OCI-LY7 (cell line): ENCODE measurements at regions not wholly inside any gene's neighbourhood (a gene's known extent, or its start where the extent isn't known, plus 50 kb on each side); places are given as distances from the start of the nearest gene placed in this dataset.
"Not testable (repeated sequence)": the region's sequence is repeated elsewhere in the genome, so short reads cannot be mapped to it uniquely, and the experiment has no call there.

ENCODE experiments used
- EZH2phosphoT487 ChIP-seq: fragments of 200-600 bp; sonication (generic); IDR thresholded peaks from 2 replicates; pipeline ENCODE4 v1.6.1; 2018; ENCODE audit warnings: low read depth, borderline replicate concordance, mild to moderate bottlenecking, mixed run types, antibody characterized with exemption, low read length, moderate library complexity, mixed read lengths
- TF ChIP-seq, protein P1 (sequence below): fragments of 200-600 bp; sonication (generic); conservative IDR thresholded peaks from 2 replicates; pipeline ENCODE4 v1.5.1; 2014; ENCODE audit warnings: mild to moderate bottlenecking, antibody characterized with exemption, low read length, moderate library complexity, mixed read lengths

DNA sequence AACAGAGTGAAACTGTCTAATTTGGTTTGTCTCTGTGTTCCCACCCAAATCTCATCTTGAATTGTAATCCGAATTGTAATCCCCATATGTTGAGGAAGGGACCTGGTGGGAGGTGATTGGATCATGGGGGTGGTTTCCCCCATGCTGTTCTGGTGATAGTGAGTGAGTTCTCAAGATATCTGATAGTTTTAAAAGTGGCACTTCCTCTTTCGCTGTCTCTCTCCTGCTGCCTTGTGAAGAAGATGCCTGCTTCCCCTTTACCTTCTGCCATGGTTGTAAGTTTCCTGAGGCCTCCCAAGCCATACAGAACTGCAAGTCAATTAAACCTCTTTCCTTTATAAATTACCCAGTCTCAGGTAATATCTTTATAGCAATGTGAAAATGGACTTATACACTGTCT, 212.1 kb upstream of the FAM3C start:
- TF ChIP-seq, protein P1, sequence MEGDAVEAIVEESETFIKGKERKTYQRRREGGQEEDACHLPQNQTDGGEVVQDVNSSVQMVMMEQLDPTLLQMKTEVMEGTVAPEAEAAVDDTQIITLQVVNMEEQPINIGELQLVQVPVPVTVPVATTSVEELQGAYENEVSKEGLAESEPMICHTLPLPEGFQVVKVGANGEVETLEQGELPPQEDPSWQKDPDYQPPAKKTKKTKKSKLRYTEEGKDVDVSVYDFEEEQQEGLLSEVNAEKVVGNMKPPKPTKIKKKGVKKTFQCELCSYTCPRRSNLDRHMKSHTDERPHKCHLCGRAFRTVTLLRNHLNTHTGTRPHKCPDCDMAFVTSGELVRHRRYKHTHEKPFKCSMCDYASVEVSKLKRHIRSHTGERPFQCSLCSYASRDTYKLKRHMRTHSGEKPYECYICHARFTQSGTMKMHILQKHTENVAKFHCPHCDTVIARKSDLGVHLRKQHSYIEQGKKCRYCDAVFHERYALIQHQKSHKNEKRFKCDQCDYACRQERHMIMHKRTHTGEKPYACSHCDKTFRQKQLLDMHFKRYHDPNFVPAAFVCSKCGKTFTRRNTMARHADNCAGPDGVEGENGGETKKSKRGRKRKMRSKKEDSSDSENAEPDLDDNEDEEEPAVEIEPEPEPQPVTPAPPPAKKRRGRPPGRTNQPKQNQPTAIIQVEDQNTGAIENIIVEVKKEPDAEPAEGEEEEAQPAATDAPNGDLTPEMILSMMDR = not testable (repeated sequence)
- not testable (repeated sequence) for TF ChIP-seq EZH2phosphoT487
